ENCODE measurements at regions not wholly inside any gene's neighbourhood (a gene's known extent, or its start where the extent isn't known, plus 50 kb on each side); places are given as distances from the start of the nearest gene placed in this dataset.

DNA sequence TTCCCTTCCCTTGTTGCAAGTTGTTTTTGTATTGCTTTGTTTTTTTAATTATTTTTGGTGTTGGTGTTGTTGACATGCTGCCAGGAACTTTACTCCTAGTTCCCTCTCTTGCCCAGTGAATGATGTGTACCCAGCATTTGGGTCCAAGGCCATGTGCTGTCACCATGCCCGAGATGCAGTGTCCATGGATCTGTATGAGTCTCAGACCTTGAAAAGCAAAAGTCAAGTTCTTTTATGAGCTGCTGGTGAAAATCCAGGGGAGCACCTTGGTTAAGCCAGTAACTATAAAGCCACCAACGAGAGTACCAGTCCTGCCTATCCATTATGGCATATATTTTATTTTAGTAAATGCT is 236.4 kb downstream of the BCL11A start:
- intact Hi-C loops (cut with DNase I) = no loop called here
- H3K4me3 ChIP-seq = no peak overlapping the region
- no peak for DNase-seq
- TF ChIP-seq, protein P1, sequence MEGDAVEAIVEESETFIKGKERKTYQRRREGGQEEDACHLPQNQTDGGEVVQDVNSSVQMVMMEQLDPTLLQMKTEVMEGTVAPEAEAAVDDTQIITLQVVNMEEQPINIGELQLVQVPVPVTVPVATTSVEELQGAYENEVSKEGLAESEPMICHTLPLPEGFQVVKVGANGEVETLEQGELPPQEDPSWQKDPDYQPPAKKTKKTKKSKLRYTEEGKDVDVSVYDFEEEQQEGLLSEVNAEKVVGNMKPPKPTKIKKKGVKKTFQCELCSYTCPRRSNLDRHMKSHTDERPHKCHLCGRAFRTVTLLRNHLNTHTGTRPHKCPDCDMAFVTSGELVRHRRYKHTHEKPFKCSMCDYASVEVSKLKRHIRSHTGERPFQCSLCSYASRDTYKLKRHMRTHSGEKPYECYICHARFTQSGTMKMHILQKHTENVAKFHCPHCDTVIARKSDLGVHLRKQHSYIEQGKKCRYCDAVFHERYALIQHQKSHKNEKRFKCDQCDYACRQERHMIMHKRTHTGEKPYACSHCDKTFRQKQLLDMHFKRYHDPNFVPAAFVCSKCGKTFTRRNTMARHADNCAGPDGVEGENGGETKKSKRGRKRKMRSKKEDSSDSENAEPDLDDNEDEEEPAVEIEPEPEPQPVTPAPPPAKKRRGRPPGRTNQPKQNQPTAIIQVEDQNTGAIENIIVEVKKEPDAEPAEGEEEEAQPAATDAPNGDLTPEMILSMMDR (IDR thresholded peaks at IDR 0.05) = no peak
- H3K9me3 ChIP-seq = no peaks in the 10 kb centered on the region
- H3K27me3 ChIP-seq = no peaks in the 10 kb centered on the region
- H3K36me3 ChIP-seq = no peaks in the 10 kb centered on the region
- H3K27ac ChIP-seq = no peak overlapping the region
- H3K9ac ChIP-seq (ENCODE audit: low read depth in 2 of 2, low read length in 2 of 2) = no peak overlapping the region
- no peaks in the 10 kb centered on the region for H3K4me1 ChIP-seq

DNA sequence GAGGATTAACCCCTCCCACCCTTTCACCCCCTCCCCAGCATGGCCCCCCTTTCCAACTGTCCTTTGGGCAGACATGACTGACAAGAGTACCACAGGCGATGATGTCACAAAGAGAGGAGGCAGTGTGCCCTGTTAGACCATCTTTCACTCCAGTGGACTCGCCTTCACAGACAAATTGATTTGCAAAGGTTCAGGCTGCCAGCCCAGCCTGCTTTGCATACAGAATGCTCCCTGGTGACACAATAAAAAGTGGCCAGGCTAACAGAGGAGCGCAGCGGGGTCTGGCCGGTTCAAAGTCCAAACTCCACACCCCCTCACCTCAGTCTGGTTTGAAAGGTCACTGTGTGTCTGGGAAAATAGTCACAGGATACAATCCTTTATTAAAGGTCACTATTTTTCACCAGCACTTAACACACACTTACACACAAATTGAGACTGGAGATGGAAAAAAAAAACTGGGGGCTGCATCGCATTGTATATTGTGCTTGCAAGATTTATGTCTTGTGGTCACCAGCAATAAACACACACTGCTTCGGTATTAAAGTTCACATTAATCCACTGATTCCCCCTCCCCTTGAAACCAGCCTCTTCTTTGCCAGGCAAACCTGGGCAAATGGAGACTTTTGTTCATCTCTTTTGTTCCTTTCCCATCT is 236.9 kb downstream of the BCL11A start:
- H3K9me3 ChIP-seq = no peaks in the 10 kb centered on the region
- no peak overlapping the region for H3K27ac ChIP-seq
- H3K9ac ChIP-seq (ENCODE audit: low read depth in 2 of 2, low read length in 2 of 2) = no peak overlapping the region
- no peak for DNase-seq
- no peaks in the 10 kb centered on the region for H3K36me3 ChIP-seq
- TF ChIP-seq, protein P1 (IDR thresholded peaks at IDR 0.05) = no peak
- H3K27me3 ChIP-seq = no peaks in the 10 kb centered on the region
- intact Hi-C loops (cut with DNase I) = no loop called here
- no peak overlapping the region for H3K4me3 ChIP-seq
- no peaks in the 10 kb centered on the region for H3K4me1 ChIP-seq

DNA sequence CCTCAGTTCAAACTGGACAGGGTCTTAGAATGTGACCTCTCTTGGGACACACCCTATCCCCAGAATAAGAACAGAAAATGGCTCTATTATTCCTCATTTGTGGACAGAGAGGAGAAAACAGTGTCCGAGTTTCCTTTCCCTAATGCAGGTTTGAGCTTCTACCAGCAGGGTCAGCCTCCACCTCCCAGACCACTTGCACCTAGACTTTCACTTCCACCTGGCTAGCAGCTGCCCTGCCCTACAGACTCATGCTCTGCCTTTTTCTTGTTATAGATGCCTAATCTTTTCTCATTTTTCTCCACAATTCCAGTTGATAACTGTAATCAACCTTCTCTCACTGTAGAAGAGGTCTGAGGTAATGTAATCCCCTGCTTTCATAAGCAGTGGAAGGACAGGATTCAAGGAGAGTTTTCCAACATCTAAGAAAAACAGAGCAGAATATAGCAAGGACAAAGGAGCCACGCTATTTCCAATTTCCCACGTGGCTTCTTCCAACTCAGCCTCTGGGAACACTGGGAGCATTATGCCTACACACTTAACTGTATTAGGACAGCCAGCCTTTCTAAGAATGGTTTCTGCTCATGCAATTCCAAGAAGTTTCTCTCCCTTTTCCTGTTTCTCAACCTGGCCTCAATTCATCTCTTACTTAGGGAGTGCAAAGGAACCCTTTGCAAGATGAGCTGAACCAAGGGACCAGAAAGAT is 239.8 kb downstream of the BCL11A start:
- Histone ChIP-seq H3K9ac (ENCODE audit: low read depth in 2 of 2, low read length in 2 of 2) (no peak overlapping the region), H3K27me3 (no peaks in the 10 kb centered on the region), H3K9me3 (no peaks in the 10 kb centered on the region), H3K4me1 (no peaks in the 10 kb centered on the region), H3K36me3 (no peaks in the 10 kb centered on the region), H3K4me3 (no peak overlapping the region), H3K27ac (no peak overlapping the region)
- intact Hi-C loops (cut with DNase I) = no loop called here
- DNase-seq = no peak
- TF ChIP-seq, protein P1 (IDR thresholded peaks at IDR 0.05) = no peak

DNA sequence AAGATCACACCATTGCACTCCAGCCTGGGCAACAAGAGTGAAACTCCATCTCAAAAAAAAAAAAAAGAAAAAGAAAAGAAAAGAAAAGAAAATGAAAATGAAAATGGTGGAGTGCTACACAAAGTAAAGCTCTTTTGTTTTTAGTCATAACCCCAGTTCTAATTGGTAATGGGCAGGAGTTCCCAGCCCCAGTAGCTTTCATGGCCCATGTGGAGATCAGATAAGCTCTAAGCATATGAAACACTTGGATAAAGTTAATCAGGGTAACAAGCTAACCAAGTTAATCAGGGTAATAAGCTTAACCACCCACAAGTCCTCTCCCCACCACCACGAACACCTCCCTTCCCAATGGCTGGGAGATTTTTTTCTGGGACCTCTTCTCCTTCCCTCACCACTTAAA is 240.8 kb downstream of the BCL11A start:
- H3K27ac ChIP-seq = no peak overlapping the region
- H3K36me3 ChIP-seq = no peaks in the 10 kb centered on the region
- no peaks in the 10 kb centered on the region for H3K27me3 ChIP-seq
- DNase-seq = no peak
- no peaks in the 10 kb centered on the region for H3K4me1 ChIP-seq
- no peak overlapping the region for H3K9ac ChIP-seq (ENCODE audit: low read depth in 2 of 2, low read length in 2 of 2)
- intact Hi-C loops (cut with DNase I) = no loop called here
- H3K4me3 ChIP-seq = no peak overlapping the region
- TF ChIP-seq, protein P1 (IDR thresholded peaks at IDR 0.05) = no peak
- no peaks in the 10 kb centered on the region for H3K9me3 ChIP-seq

DNA sequence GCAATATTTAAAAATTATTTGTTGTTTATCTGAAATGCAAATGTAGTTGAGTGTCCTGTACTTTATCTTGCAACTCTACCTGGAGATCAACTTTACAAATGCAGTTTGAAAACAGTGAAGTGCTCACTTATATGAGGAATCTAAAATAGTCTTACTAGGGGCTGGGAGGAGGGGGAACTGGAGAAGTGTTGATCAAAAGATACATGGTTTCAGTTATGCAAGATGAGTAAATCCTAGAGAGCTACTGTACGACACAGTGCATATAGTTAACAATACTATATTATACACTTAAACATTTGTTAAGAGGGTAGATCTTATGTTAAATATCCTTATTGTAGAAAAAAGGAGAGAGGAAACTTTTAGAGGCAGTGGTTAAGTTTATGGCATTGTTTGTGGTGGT is 241.9 kb downstream of the BCL11A start:
- Histone ChIP-seq H3K9me3 (no peaks in the 10 kb centered on the region), H3K36me3 (no peaks in the 10 kb centered on the region), H3K4me3 (no peak overlapping the region), H3K9ac (ENCODE audit: low read depth in 2 of 2, low read length in 2 of 2) (no peak overlapping the region), H3K27ac (no peak overlapping the region), H3K4me1 (no peaks in the 10 kb centered on the region), H3K27me3 (no peaks in the 10 kb centered on the region)
- no peak for DNase-seq
- TF ChIP-seq, protein P1 (IDR thresholded peaks at IDR 0.05) = no peak
- intact Hi-C loops (cut with DNase I) = no loop called here
